Kidney tubule cell (primary cell): ENCODE measurements at regions not wholly inside any gene's neighbourhood (a gene's known extent, or its start where the extent isn't known, plus 50 kb on each side); places are given as distances from the start of the nearest gene placed in this dataset.

ENCODE experiments used
- DNase-seq: peaks from one replicate; pipeline ENCODE4 v3.0.0-alpha.2; 2018; ENCODE audit warnings: low spot score

DNA sequence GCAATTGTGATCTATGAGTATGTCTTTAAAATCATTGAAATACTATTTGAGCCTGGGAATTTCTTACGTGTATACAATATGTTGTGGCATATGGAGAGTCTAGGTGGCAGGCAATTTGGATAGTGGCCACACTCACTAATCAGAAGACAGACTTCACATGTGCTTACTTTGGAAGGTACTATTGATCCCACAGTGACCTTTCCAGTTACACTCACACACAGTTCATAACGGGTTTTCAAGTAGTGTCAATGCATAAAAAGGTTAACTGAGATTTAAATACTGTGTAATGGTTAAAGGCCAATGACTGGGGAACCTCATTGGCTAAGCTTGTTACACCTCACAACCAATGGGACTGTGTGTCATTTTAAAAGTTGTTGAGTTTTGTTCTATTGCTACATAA, 783.2 kb downstream of the RPA4 start:
- no peak for DNase-seq

DNA sequence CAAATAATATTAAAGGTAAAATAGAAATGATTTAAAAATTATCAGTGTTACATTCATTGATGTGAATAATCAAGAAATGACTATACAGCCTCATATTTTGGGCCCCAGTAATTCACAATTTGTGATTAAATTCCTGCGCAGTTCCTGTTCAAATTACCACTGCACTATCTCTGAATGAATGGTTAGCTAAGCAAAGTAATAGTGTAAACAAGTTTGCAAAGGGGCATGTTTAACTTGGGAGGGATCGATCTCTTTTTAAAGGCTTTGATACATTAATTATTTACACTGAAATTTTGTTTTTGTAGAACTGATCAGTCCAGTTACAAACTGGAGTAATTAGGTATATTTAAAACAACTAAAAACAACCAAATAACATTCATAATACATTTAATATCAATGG, 784.4 kb downstream of the RPA4 start:
- DNase-seq, result no peak

DNA sequence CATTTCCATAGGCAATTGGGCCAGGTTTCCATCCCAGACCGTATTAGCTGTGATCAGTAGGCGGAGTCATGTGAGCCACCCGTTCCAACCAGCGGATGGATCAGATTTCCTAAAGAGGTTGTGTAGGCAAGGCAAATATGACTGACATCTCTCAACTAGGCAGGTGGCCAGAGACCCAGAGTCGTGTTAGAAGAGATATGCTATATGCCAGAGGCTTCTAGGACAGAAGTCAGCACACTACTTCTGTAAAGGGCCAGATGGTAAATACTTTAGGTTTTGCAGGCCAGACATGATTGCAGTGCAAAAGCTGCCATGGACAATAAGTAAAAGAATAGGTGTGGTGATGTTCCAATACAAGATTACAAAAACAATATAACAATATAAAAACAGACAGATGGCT, 788.4 kb downstream of the RPA4 start:
- no peak for DNase-seq

DNA sequence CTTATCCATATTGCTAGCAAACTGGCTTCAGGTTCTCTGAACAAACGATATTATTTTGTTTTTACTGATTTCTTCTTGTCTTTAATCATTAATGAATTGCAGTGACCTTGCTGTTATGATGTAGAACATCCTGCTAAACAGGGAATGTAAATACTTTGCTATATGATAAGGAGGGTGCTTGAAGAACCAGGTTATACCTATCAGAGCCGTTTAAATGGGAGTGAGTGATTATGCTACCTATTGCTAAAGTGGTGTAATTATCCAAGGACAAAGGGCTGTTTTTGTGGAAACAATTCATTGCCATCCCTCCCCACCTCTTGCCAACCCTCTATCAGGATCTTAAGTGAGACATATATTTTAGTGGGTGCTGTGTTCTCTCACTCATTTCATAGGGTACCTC, 788.9 kb downstream of the RPA4 start:
- no peak for DNase-seq

DNA sequence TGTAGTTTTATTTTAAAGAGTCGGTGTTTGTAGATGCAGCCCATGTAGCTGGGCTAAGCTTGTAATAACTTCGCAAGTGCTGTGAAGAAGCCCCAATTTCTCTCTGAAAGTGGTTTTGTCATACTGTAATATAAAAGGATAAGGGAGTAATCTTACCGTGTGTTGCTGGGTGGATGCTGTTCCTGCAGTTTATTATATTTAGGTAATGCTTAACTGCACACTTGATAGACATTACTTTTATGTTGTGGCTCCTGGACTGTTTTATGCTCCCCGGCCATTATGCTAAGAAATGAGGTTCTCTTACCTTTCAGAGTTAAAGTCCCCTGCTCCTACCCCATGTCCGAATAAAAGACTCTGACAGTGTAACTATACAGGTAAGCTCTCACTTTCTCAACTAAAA, 789.4 kb downstream of the RPA4 start:
- no peak for DNase-seq

DNA sequence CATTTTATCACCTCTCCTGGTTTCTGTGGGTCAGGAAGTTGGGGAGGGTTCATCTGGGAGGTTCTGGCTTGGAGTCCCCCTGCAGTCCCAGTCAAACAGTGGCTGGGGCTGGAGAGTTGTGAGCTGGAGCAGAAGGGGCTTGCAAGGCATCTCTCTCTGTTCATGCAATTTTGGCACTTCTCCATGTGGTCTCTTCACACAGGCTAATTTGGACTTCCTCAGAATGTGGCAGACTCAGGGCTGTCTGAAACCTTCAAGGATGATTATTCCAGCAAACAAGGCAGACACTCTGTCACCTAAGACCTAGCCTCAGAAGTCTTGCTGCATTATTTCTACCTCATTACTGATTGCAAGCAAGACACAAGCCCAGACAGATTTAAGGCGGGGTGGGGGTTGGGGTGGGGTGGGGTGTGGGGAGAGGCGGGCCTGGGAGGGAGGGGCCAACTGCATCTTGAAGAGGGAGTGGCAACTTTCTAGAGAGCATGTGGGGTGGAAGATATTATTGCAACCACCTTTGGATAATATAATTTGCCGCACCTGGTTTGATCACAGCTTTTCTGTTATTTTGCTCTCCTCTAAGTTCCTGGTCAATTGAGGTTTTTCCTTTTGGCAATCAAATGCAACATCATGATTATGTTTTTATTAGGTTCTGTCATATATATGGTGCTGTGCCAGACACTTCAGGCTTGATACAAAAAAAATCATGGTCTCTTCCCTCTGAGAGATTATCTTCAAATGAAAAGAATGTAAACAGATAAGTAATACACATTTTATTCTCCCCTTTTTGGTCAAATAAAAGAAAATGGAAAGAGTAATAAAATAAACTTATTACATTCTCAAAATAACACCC, 799.5 kb downstream of the RPA4 start:
- no peak for DNase-seq

DNA sequence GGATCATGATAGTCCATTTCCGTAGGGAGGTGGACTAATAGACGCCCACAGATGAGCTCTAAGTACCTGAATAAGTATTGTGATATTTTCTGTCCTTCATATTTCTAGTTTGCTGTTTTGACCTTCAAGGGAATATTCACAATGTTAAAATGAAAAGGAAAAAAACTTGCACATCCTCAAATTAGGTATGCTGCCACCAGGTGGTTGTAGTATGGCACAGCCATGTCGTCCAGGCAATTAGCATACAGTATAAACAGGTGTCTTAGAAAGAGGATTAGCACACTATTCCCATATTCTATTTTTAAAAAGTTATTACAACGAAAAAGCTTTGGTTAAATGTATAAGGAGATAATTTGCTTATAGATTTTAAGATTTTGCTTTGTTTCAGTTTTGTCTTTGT, 802.0 kb downstream of the RPA4 start:
- peak; percentile 47 for DNase-seq

DNA sequence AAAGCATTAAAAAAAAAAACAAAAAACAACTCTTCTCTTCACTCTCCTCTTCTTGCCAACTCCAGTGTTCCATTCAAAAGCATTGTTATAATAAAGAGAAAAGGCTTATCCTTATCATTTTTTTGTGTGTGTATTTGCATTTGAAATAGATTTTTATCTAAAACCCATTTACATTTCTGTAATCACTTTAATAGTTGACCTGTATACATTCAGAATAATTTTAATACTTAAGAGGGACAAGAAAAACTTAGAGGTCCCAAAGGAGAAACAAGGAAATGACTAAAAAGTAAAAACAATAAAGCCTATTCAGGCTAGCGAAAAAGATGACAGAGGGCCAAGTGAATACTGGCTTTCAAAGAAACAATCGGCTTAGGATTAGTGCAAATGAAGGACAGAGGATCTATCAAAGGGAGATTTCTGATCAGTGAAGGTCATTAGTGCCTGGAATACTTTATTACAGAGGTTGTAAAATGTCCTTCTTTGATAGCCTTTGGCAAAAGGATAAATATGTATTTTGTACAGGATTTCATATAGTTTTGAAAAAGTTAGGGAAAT, 808.3 kb downstream of the RPA4 start:
- DNase-seq, result no peak

DNA sequence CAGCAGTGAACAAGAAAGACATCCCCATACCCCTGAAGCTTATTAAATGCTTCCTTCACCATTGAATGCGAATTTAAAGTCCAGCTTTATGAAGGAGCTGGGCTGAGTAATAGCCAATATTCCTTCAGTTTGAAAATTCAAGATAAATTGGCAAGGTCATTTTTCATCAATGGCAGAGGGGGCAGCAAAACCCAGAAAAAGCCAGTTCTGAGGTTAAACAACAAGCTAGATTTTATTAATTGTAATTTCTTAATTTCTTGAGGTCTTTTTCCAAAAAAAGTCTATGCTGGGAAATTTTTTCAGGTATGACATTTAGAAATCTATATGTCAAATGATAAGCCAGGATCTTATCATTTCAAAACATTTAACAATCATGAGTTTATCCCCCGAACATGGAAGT, 808.9 kb downstream of the RPA4 start:
- no peak for DNase-seq

DNA sequence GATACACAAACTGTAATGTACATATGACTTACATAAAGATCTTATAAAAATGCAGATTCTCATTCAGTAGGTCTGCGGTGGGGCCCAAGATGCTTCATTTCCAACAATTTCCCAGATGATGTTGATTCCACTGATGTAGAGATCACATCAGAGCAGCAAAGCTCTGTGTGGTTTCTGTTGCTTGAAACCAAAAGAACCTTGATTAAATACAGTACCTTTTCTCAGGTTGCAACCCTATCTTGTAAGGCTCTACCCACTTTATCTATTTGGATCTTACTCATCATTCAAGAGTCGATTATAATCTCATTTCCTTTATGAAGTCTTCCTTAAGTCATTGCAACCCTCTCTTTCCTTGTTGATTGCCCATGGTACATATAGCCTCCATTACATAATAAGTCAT, 816.8 kb downstream of the RPA4 start:
- DNase-seq, result no peak

DNA sequence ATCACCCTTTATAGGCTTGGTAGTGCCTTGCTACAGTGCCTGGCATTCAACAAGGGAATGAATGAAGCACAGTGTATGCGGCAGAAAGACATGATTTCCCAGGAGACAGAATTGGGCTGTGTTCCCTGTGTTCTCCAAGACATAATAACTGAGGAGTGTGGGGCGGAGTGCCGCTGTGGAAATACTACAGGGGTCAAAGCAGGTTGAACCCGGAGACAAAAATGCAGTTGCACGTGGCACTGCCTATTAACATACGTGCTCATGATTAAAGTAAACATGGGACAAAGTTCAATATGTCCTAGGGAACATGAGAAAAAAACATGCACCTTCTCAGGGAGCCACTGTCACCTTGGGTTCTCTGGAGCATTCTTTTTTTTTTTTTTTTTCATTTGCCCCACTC, 820.8 kb downstream of the RPA4 start:
- no peak for DNase-seq

DNA sequence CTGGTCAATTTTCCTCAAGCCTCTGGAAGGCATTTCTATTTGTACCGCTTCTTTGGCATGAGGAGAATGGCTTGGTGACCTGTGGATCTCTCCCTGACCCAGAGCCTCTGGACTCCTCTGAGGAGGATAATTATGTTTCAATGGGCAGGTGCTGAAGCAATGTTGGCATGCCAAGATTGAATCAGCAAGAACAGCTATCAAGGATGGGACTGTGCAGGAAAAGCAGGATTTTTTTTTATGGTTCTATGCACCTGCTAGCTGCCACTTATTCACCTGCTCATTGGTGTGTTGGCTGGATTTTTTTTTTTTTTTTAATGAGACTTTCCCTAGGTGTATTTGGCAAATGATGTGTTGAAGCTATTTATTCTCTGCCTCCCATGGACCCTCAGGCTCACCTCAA, 821.2 kb downstream of the RPA4 start:
- DNase-seq, result no peak

DNA sequence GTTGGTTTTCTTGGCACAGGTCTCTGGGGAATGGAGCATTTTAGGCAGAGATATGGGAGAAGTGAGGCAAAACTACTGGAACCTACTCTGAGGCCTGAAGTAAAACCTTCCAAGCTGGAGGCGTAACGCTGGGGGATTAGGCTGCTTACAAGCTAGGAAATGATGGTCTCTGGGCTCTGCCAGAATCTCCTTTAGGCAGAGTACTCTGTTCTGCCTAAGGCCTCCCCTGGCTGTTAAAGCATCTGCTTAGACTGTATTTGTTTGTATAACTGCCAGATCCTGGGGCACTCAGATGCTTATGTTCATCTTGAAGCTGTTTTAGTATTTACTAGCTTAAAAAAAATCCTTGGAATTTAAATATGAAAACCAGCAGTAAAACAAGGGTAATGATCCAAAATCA, 822.2 kb downstream of the RPA4 start:
- no peak for DNase-seq

DNA sequence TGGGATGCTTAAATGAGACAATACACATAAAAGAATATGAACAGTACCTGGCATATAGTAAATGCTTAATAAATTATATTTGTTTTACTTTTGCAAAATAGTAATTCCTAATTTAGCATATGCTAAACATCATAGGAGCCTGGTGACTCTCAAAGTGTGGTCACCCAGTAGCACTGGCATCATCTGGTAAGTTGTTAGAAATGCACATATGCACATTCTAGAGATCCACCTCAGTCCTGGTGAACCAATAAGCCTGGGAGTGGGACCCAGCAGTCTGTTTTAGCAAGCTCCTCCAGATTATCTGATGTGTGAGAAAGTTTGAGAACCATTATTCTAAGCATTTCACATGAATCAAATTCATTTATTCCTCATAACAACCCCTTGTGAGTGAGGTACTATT, 830.4 kb downstream of the RPA4 start:
- DNase-seq, result no peak

DNA sequence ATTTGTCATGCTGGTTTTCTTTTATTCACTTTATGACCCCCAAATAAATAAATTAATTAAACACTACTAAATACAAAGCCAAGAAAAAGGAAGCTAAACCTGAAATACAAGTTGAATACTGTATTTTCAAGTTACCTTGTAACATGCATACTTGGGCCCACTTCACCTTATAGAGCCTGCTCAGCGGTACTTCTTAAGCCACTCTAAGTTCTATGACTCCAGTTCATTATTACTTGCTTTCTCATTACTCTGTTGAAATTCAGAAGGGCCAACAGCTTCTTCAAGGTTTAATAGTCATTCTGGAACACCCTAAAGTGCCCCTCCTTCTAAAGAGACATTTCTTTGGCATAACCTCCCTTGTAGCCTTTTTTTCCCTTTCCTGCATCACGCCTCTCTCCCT, 844.5 kb downstream of the RPA4 start:
- no peak for DNase-seq

DNA sequence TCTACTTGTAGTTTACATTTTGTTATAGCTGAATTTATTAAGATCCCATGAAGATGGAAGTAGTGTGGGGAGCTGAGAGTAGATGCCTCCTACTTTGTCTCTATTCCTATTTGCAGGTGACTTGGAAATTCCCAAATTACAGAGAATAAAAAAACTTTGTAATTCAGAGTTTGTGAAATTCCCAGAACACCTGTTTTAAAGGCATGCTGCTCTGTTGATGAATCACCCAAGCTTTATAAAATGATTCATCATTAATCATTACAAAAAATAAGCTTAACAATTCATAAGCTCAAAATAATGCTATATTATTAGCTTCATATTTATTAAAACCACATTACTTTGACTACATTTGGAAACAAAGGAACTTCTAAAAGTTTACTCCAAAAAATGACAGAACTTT, 856.3 kb downstream of the RPA4 start:
- peak; percentile 70 for DNase-seq

DNA sequence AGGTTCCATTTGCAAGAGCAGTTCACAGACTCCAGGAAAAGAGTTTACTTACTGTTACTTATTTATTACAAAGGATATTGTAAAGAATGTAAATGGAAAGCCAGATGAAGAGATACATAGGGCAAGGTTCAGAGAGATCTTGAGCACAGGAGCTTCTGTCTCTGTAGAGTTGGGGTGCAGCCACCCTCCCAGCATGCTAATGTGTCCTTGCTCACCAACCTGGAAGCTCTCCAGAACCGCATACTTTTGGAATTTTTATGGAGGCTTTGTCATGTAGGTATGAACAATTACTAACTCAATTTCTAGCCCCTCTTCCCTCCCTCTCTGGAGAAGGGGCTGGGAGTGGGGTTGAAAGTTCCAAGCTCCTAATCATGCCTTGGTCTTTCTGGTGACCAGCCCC, 857.2 kb downstream of the RPA4 start:
- DNase-seq, result peak; percentile 79

DNA sequence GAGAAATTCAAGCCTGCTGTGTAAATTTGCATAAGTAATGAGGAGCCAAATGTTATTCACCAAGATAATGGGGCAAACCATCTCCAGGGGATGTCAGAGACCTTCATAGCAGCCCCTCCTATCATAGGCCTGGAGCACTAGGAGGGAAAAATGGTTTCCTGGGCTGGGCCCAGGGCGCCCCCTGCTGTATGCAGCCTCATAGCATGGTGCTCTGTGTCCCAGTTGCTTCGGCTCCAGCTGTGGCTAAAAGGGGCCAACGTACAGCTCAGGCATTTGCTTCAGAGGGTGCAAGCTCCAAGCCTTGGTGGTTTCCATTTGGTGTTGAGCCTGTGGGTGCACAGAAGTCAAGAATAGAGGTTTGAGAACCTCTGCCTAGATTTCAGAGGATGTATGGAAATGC, 859.3 kb downstream of the RPA4 start:
- no peak for DNase-seq

DNA sequence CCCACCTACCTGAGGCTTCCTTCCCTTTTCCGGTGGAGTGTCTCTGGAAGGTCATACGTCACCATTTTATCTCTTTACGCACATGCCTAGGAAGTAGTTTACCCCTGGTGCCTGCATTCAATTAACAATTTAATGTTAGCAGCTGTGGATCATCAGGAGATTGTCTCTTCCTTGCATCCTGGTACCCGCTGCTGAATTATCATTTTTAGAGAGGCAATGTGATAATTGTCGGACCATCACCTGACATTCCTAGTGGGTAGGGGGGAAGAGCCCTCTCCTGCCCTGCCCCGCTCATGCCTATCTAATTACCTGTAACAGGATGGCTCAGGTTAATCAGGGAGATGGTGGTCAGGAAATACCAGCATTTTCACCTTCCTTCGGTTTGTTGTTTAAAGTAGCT, 863.6 kb downstream of the RPA4 start:
- DNase-seq, result no peak

DNA sequence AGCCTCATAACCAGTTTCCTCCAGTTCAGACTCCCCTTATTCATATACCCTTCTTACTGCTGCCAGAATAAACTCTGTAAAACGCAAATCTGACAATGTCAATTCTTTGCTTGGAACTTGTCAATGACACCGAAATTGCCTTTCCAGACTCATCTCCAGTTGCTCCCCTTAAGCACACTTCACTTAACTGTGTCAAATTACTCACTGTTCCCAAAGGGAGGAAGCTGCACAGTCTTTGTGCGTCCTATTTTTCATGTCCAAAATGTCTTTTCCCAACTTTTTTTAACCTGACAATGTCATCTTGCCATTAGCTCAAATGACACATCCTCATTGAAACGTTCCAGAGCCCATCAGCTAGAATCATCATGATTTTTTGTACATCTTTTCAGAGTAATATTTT, 867.3 kb downstream of the RPA4 start:
- DNase-seq, result no peak

DNA sequence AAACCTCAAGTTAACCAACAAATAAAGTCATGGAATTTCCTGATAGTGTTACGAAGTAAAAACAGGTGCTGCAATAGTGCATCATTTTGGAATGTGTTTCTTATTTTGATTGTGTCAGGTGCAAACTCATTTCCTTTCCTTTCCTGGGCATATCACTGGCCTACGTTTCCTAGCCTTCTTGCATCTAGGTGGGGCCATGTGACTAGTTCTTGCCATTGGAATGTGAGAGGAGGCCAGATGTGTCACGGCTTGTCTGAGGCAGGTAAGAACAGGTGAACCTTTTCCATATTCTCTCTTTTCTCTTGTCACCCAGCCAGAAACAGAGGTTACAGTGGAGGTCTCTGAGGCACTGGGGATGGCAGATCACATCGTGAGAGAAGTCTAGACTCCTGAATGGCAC, 868.0 kb downstream of the RPA4 start:
- peak; percentile 58 for DNase-seq

DNA sequence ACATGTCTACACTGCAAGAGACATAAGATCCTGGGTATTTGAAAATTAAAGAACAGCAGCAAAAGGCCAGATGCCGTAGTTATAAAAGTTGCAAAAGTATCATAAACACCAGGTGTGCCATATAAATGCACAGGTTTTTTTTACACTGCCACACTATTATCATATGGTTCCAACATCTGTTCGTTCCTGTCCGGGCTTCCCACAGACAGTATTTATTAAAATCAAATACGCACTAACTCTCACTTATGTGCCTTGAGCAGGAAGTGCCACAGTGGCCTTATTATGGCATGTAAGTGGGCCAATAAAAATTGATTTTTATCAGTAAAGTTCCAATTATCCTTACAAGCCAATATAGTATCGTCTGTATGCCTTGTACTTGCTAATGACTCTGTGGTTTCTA, 873.2 kb downstream of the RPA4 start:
- DNase-seq, result no peak

DNA sequence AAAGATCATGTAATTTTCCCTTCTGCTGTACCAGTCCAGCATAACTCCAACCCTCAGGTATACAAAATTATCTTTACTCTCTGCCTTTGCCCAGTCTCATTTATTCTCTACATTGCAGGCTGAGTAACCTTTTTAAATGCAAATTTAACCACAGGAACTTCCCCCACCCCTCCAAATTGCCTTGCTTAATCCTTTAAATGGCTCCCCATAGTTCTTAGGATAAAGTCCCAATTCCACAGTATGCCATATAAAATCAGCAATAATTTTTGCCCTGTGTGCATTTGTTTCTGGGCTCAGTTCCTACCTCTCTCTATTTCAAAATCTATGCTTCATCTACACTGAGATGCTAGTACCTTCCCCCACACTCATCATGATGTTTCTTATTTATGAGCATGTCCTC, 879.7 kb downstream of the RPA4 start:
- DNase-seq, result no peak

DNA sequence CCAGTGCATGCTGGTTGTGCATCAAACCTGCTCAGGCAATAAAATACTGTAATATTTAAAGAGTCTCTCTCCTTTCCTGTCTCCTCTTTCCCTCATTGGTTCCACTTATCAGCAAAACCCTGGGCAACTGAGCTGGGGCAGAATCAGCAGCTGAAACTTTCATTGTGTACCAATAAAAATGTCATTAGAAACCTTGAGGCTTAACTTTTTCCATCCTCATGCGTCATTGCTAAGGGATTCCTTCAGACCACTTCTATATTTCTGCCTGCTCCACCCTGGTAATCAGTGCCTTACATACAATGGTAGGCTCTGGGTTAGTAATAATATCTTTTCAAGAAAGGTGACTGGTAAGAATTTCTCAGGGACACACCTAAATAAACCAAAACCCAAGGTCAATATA, 880.3 kb downstream of the RPA4 start:
- DNase-seq, result no peak
